ENCODE measurements at regions not wholly inside any gene's neighbourhood (a gene's known extent, or its start where the extent isn't known, plus 50 kb on each side); places are given as distances from the start of the nearest gene placed in this dataset.

- H3K36me3 ChIP-seq (ENCODE audit: insufficient read depth, low read length) = no peaks in the 10 kb centered on the region
- H3K9me3 Mint-ChIP-seq (ENCODE audit: unreplicated experiment) = no peaks in the 10 kb centered on the region
- H3K36me3 Mint-ChIP-seq (ENCODE audit: low read depth, unreplicated experiment) = no peaks in the 10 kb centered on the region
- no peaks in the 10 kb centered on the region for H3K79me2 ChIP-seq (ENCODE audit: insufficient read depth, low read length)
- H3K4me2 ChIP-seq (ENCODE audit: low read length) = no peak overlapping the region
- no peak overlapping the region for H3K27ac ChIP-seq (ENCODE audit: low read depth, low read length)
- H3K27me3 Mint-ChIP-seq (ENCODE audit: low read depth, unreplicated experiment) = no peaks in the 10 kb centered on the region
- no peaks in the 10 kb centered on the region for H3K9me3 ChIP-seq (ENCODE audit: insufficient read depth, low read depth, low read length)
- no peaks in the 10 kb centered on the region for H3K27me3 ChIP-seq (ENCODE audit: insufficient read depth, low read length)
- TF ChIP-seq EZH2 (IDR thresholded peaks at IDR 0.05; ENCODE audit: insufficient read depth, low read length) = no peak
- no peak overlapping the region for H3K27ac Mint-ChIP-seq (ENCODE audit: unreplicated experiment)
- H3K4me1 ChIP-seq (ENCODE audit: insufficient read depth, low read length) = no peaks in the 10 kb centered on the region
- no peaks in the 10 kb centered on the region for H3K4me1 Mint-ChIP-seq (ENCODE audit: low read depth, unreplicated experiment)
- no peak overlapping the region for H3K4me3 ChIP-seq (ENCODE audit: insufficient read depth, low read depth, low read length)
- H3K9ac ChIP-seq (ENCODE audit: low read length) = no peak overlapping the region
- no peaks in the 10 kb centered on the region for H4K20me1 ChIP-seq (ENCODE audit: insufficient read depth, low read length)
- FAIRE-seq (no peak), DNase-seq (ENCODE audit: low read depth) (no peak)
- no peak overlapping the region for H2AFZ ChIP-seq (ENCODE audit: low read depth, low read length)
- H3K4me3 Mint-ChIP-seq (ENCODE audit: unreplicated experiment) = no peak overlapping the region
These were observed 903.0 kb upstream of the DDX18 start for GRCh38 chr2:116911540-116911939.

DNA sequence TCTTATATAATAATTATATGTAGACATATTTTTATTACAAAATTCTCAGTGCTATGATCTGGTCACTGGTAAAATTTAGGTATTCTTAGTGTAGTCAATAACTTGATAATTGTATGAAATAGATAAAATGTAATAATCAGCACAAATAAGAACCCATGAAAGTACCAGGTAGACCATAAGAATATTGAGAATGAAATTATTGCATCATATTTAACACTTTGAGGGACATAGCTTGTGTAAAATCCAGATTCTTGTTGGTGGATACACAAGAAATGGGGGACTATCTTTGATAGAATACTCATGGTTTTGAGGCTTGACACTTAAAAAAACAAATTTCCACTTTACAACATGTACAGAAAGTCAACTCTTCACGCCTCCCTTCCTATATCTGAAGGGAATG, 898.8 kb upstream of the DDX18 start:
- FAIRE-seq (no peak), DNase-seq (ENCODE audit: low read depth) (no peak)
- no peak overlapping the region for H3K4me2 ChIP-seq (ENCODE audit: low read length)
- H3K4me1 ChIP-seq (ENCODE audit: insufficient read depth, low read length) = no peaks in the 10 kb centered on the region
- H3K36me3 ChIP-seq (ENCODE audit: insufficient read depth, low read length) = no peaks in the 10 kb centered on the region
- no peaks in the 10 kb centered on the region for H3K36me3 Mint-ChIP-seq (ENCODE audit: low read depth, unreplicated experiment)
- peaks cover 6% of the 10 kb centered on the region for H3K9me3 ChIP-seq (ENCODE audit: insufficient read depth, low read depth, low read length)
- H3K4me3 Mint-ChIP-seq (ENCODE audit: unreplicated experiment) = no peak overlapping the region
- no peak overlapping the region for H3K9ac ChIP-seq (ENCODE audit: low read length)
- H3K27me3 ChIP-seq (ENCODE audit: insufficient read depth, low read length) = no peaks in the 10 kb centered on the region
- H3K9me3 Mint-ChIP-seq (ENCODE audit: unreplicated experiment) = no peaks in the 10 kb centered on the region
- H3K27me3 Mint-ChIP-seq (ENCODE audit: low read depth, unreplicated experiment) = no peaks in the 10 kb centered on the region
- no peak overlapping the region for H3K4me3 ChIP-seq (ENCODE audit: insufficient read depth, low read depth, low read length)
- H3K27ac Mint-ChIP-seq (ENCODE audit: unreplicated experiment) = no peak overlapping the region
- H3K27ac ChIP-seq (ENCODE audit: low read depth, low read length) = no peak overlapping the region
- H4K20me1 ChIP-seq (ENCODE audit: insufficient read depth, low read length) = no peaks in the 10 kb centered on the region
- H3K4me1 Mint-ChIP-seq (ENCODE audit: low read depth, unreplicated experiment) = no peaks in the 10 kb centered on the region
- TF ChIP-seq, protein P1, sequence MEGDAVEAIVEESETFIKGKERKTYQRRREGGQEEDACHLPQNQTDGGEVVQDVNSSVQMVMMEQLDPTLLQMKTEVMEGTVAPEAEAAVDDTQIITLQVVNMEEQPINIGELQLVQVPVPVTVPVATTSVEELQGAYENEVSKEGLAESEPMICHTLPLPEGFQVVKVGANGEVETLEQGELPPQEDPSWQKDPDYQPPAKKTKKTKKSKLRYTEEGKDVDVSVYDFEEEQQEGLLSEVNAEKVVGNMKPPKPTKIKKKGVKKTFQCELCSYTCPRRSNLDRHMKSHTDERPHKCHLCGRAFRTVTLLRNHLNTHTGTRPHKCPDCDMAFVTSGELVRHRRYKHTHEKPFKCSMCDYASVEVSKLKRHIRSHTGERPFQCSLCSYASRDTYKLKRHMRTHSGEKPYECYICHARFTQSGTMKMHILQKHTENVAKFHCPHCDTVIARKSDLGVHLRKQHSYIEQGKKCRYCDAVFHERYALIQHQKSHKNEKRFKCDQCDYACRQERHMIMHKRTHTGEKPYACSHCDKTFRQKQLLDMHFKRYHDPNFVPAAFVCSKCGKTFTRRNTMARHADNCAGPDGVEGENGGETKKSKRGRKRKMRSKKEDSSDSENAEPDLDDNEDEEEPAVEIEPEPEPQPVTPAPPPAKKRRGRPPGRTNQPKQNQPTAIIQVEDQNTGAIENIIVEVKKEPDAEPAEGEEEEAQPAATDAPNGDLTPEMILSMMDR (IDR thresholded peaks at IDR 0.05; ENCODE audit: insufficient read depth, low read depth, low read length) = no peak
- no peak for TF ChIP-seq EZH2 (IDR thresholded peaks at IDR 0.05; ENCODE audit: insufficient read depth, low read length)
- H2AFZ ChIP-seq (ENCODE audit: low read depth, low read length) = no peak overlapping the region
- H3K79me2 ChIP-seq (ENCODE audit: insufficient read depth, low read length) = no peaks in the 10 kb centered on the region

DNA sequence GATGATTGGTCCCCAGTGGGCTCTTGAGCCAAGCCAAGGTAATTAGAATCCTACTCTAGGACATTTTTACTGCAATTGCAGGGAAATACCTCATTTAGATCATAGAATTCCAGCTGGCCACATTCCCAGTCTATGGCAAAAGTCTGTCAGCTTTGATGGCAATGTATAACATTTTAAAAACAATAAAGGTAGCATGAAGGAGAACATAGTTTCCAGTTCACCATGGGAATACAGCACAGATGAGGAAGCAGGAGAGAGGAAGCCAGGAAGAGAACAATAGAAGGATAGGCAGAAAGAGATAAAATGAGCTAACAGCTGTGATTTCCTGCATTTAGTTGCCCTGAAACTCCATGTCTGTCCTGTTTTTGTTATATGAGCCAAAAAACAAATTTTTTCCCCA, 897.3 kb upstream of the DDX18 start:
- no peak for TF ChIP-seq EZH2 (IDR thresholded peaks at IDR 0.05; ENCODE audit: insufficient read depth, low read length)
- TF ChIP-seq, protein P1 (IDR thresholded peaks at IDR 0.05; ENCODE audit: insufficient read depth, low read depth, low read length) = no peak
- Histone ChIP-seq H3K4me1 (ENCODE audit: insufficient read depth, low read length) (no peaks in the 10 kb centered on the region), H3K79me2 (ENCODE audit: insufficient read depth, low read length) (no peaks in the 10 kb centered on the region), H3K27me3 (ENCODE audit: insufficient read depth, low read length) (no peaks in the 10 kb centered on the region), H3K9me3 (ENCODE audit: insufficient read depth, low read depth, low read length) (peaks cover 6% of the 10 kb centered on the region), H3K4me2 (ENCODE audit: low read length) (no peak overlapping the region), H4K20me1 (ENCODE audit: insufficient read depth, low read length) (no peaks in the 10 kb centered on the region), H3K36me3 (ENCODE audit: insufficient read depth, low read length) (no peaks in the 10 kb centered on the region), H3K4me3 (ENCODE audit: insufficient read depth, low read depth, low read length) (no peak overlapping the region), H2AFZ (ENCODE audit: low read depth, low read length) (no peak overlapping the region), H3K27ac (ENCODE audit: low read depth, low read length) (no peak overlapping the region), H3K9ac (ENCODE audit: low read length) (no peak overlapping the region)
- H3K4me1 Mint-ChIP-seq (ENCODE audit: low read depth, unreplicated experiment) = no peaks in the 10 kb centered on the region
- H3K9me3 Mint-ChIP-seq (ENCODE audit: unreplicated experiment) = no peaks in the 10 kb centered on the region
- DNase-seq (ENCODE audit: low read depth) (no peak), FAIRE-seq (no peak)
- H3K27ac Mint-ChIP-seq (ENCODE audit: unreplicated experiment) = no peak overlapping the region
- no peaks in the 10 kb centered on the region for H3K27me3 Mint-ChIP-seq (ENCODE audit: low read depth, unreplicated experiment)
- no peak overlapping the region for H3K4me3 Mint-ChIP-seq (ENCODE audit: unreplicated experiment)
- H3K36me3 Mint-ChIP-seq (ENCODE audit: low read depth, unreplicated experiment) = no peaks in the 10 kb centered on the region
